Neural progenitor cell (in vitro differentiated cells): ENCODE measurements at regions not wholly inside any gene's neighbourhood (a gene's known extent, or its start where the extent isn't known, plus 50 kb on each side); places are given as distances from the start of the nearest gene placed in this dataset.

Experiments
- CTCF ChIP-seq: fragments of 200-600 bp; sonication (generic); IDR thresholded peaks from 2 replicates; pipeline ENCODE4 v1.5.1; 2017; ENCODE audit warnings: antibody characterized with exemption, mild to moderate bottlenecking
- EZH2 ChIP-seq: fragments of 200-600 bp; sonication (generic); IDR thresholded peaks from 2 replicates; pipeline ENCODE4 v1.6.1; 2017; ENCODE audit warnings: antibody characterized with exemption, mild to moderate bottlenecking, moderate library complexity
- EZH2phosphoT487 ChIP-seq: fragments of 200-600 bp; sonication (generic); IDR thresholded peaks from 2 replicates; pipeline ENCODE4 v1.6.1; 2017; ENCODE audit warnings: antibody characterized with exemption

DNA sequence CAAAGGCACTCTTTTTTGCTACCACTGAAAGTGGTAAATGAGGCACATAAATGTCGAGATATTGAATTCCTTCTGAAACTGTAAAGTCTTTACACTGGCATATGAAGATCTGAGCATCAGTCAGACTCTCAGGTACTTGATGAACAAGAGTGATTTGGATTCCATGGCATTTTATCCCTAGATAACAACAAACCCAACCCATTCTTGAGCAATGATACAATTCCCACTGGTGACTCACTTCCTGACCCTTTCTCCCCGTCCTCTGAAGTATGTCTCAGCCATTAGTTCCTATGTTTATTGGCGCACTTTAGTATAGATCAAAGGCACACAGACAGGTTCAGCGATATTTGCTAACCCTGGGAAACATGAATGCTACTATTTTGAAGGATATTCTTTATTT lies 147.0 kb upstream of the RBFOX1 start:
- TF ChIP-seq CTCF (no peak), EZH2phosphoT487 (no peak), EZH2 (no peak)
